SW 1271 (cell line): ENCODE measurements at regions not wholly inside any gene's neighbourhood (a gene's known extent, or its start where the extent isn't known, plus 50 kb on each side); places are given as distances from the start of the nearest gene placed in this dataset.

Experiments used
- DNase-seq, 2 experiments: peaks; one replicate each; lab custom pipeline; 2025; lab: John Stamatoyannopoulos, UW

GRCh38 chr1:48164571-48164970, 57.9 kb upstream of the SLC5A9 start:
- DNase-seq = no peak

- DNase-seq = no peak
Measured at GRCh38 chr1:48160486-48161132, 61.9 kb upstream of the SLC5A9 start.

- DNase-seq = no peak
Measured at GRCh38 chr1:48139275-48139674, 83.2 kb upstream of the SLC5A9 start.

GRCh38 chr1:48127735-48128685, 94.5 kb upstream of the SLC5A9 start:
- no peak for DNase-seq

- DNase-seq = no peak
Measured at GRCh38 chr1:48123647-48124046, 98.9 kb upstream of the SLC5A9 start.

- no peak for DNase-seq
Measured at GRCh38 chr1:48121955-48122354, 100.6 kb upstream of the SLC5A9 start.

- no peak for DNase-seq
Measured at GRCh38 chr1:48120621-48121020, 101.9 kb upstream of the SLC5A9 start.

GRCh38 chr1:48115835-48116234, 106.7 kb upstream of the SLC5A9 start:
- no peak for DNase-seq

GRCh38 chr1:48114596-48115382, 107.7 kb upstream of the SLC5A9 start:
- DNase-seq = no peak

- DNase-seq = peak in 1 of 2 experiments; percentile 38
Measured at GRCh38 chr1:48109390-48110013, 112.3 kb upstream of the TRABD2B start.

- no peak for DNase-seq
Measured at GRCh38 chr1:48107516-48107915, 110.3 kb upstream of the TRABD2B start.

- no peak for DNase-seq
Measured at GRCh38 chr1:48106049-48106448, 108.9 kb upstream of the TRABD2B start.

- no peak for DNase-seq
Measured at GRCh38 chr1:48105165-48105564, 108.0 kb upstream of the TRABD2B start.

- DNase-seq = no peak
Measured at GRCh38 chr1:48103495-48103894, 106.3 kb upstream of the TRABD2B start.

- DNase-seq = no peak
Measured at GRCh38 chr1:48102766-48103165, 105.6 kb upstream of the TRABD2B start.

- no peak for DNase-seq
Measured at GRCh38 chr1:48099072-48099773, 102.0 kb upstream of the TRABD2B start.

GRCh38 chr1:48093696-48094528, 96.7 kb upstream of the TRABD2B start:
- peak in 1 of 2 experiments; percentile 26 for DNase-seq

- no peak for DNase-seq
Measured at GRCh38 chr1:48093147-48093546, 96.0 kb upstream of the TRABD2B start.

GRCh38 chr1:48092401-48092800, 95.2 kb upstream of the TRABD2B start:
- no peak for DNase-seq

- no peak for DNase-seq
Measured at GRCh38 chr1:48089356-48089891, 92.2 kb upstream of the TRABD2B start.
